Stomach (tissue), 4 donors: ENCODE measurements at regions not wholly inside any gene's neighbourhood (a gene's known extent, or its start where the extent isn't known, plus 50 kb on each side); places are given as distances from the start of the nearest gene placed in this dataset.

Experiments used
- EP300 ChIP-seq: sonication (generic); formaldehyde crosslinking; IDR thresholded peaks from one replicate; pipeline ENCODE4 v1.6.1; 2017; ENCODE audit warnings: antibody characterized with exemption
- POLR2A ChIP-seq, 4 donors: fragments of 450-650 bp; IDR thresholded peaks; one replicate each; pipeline ENCODE4 v1.6.1; 2016; ENCODE audit warnings: antibody characterized with exemption in 4 of 4, control low read depth in 2 of 4, mild to moderate bottlenecking in 1 of 4, moderate library complexity in 1 of 4
- POLR2AphosphoS5 ChIP-seq, 3 donors: sonication (generic); formaldehyde crosslinking; IDR thresholded peaks; one replicate each; pipeline ENCODE4 v1.6.1; 2016; ENCODE audit warnings: antibody characterized with exemption in 3 of 3
- TF ChIP-seq, protein P1 (sequence below), 7 experiments: fragments of 450-650 bp in 4 of 7; fragments of 200-600 bp in 3 of 7; sonication (generic) in 3 of 7; IDR thresholded peaks; one replicate each; pipeline ENCODE4 v1.5.1; 2016 to 2019; ENCODE audit warnings: antibody characterized with exemption in 7 of 7, control low read depth in 2 of 7, mild to moderate bottlenecking in 1 of 7

DNA sequence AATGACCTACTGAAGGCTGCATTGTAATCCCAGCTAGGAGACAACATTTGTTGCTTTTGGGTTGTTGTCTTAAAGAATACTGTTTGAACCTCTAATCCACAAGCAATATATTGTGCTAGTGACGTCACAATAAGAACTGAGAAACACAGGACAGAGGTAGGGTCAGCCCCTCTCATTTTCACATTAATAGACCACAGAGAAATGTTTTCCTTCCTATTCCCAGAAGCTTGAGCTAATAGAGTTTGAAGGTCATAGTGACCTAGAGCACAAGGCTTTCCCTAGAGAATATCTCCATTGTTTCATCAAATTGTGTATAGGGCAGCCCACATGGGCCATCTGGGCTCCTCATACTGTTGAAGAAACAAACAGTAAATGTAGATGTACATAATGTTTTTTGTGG, 300.9 kb upstream of the AKR1E2 start:
- TF ChIP-seq POLR2A (IDR thresholded peaks at IDR 0.05) (no peak), POLR2AphosphoS5 (IDR thresholded peaks at IDR 0.05) (no peak), EP300 (no peak)
- TF ChIP-seq, protein P1, sequence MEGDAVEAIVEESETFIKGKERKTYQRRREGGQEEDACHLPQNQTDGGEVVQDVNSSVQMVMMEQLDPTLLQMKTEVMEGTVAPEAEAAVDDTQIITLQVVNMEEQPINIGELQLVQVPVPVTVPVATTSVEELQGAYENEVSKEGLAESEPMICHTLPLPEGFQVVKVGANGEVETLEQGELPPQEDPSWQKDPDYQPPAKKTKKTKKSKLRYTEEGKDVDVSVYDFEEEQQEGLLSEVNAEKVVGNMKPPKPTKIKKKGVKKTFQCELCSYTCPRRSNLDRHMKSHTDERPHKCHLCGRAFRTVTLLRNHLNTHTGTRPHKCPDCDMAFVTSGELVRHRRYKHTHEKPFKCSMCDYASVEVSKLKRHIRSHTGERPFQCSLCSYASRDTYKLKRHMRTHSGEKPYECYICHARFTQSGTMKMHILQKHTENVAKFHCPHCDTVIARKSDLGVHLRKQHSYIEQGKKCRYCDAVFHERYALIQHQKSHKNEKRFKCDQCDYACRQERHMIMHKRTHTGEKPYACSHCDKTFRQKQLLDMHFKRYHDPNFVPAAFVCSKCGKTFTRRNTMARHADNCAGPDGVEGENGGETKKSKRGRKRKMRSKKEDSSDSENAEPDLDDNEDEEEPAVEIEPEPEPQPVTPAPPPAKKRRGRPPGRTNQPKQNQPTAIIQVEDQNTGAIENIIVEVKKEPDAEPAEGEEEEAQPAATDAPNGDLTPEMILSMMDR (IDR thresholded peaks at IDR 0.05), result no peak
